Heart left ventricle (tissue), 13 donors: ENCODE measurements at regions not wholly inside any gene's neighbourhood (a gene's known extent, or its start where the extent isn't known, plus 50 kb on each side); places are given as distances from the start of the nearest gene placed in this dataset.

Experiments
- CTCF ChIP-seq, 12 donors: fragments of 200-600 bp; sonication (generic) in 4 of 12; IDR thresholded peaks; one replicate each; pipeline versions ENCODE4 v1.5.0 to v1.8.0; 2018 to 2022; ENCODE audit warnings: antibody characterized with exemption in 12 of 12, mild to moderate bottlenecking in 5 of 12
- POLR2A ChIP-seq, 2 donors: fragments of 450-650 bp; IDR thresholded peaks; one replicate each; pipeline ENCODE4 v1.6.1; 2017; ENCODE audit warnings: antibody characterized with exemption in 2 of 2, mild to moderate bottlenecking in 2 of 2, moderate library complexity in 2 of 2
- donor health status: ischemic (EF 13 %, LVEDD 7.1; RV severe dilation, severe dysfunction).
- donor health status: DM: no; HTN: yes; CAD: no.
- donor health status: DM: no; HTN: no; CAD: no.
- donor health status: ischemic (EF 25% LVEDD 6.9; RV normal size, moderate dysfunction).
- donor health status: ischemic (EF 25% LVEDD 5.7; RV mildly dilated, moderate dysfunction).
- donor health status: ischemic (EF 35%, LVEDD 5.7; RV mildly dilated, moderate dysfunction).
- donor health status: nonischemic (EF 11% LVEDD 7.7; RV severe dilation, severe dysfunction).
- donor health status: DM: yes; HTN: yes; CAD: no.
- donor health status: PGD.
- donor health status: ischemic (EF 29% LVEDD 5.4; RV normal size, mild dysfunction).
- donor health status: nonischemic (EF 23%, LVEDD 6.1; RV moderate dilation, normal function).

- TF ChIP-seq CTCF (IDR thresholded peaks at IDR 0.05) = no peak
- TF ChIP-seq POLR2A (IDR thresholded peaks at IDR 0.05) = no peak
Observed at GRCh38 chr4:129738175-129738574, 642.2 kb downstream of the C4orf33 start.
